Psoas muscle (tissue), 7 donors: ENCODE measurements at regions not wholly inside any gene's neighbourhood (a gene's known extent, or its start where the extent isn't known, plus 50 kb on each side); places are given as distances from the start of the nearest gene placed in this dataset.

ENCODE experiments used
- ATAC-seq, 4 donors: fragments of 200-7000 bp; cut with Tn5 transposase; one replicate each; pipeline ENCODE4 v1.9.1; 2020; ENCODE audit warnings: moderate library complexity in 3 of 4, mild to moderate bottlenecking in 2 of 4
- DNase-seq, 2 donors: peaks; one replicate each; pipeline ENCODE4 v3.0.0-alpha.2; 2020
- H3K27ac ChIP-seq: fragments of 200-600 bp; one replicate; pipeline ENCODE4 v1.8.0; 2022
- H3K27me3 ChIP-seq, 3 donors: fragments of 200-600 bp in 1 of 3; one replicate each; pipeline versions ENCODE4 v1.6.1 to v1.8.0; 2013 to 2022; ENCODE audit warnings: low read length in 2 of 3, mild to moderate bottlenecking in 2 of 3, moderate library complexity in 1 of 3; ENCODE audit not compliant: insufficient read depth in 3 of 3
- H3K36me3 ChIP-seq, 2 donors: fragments of 200-600 bp in 1 of 2; one replicate each; pipeline versions ENCODE4 v1.6.1 to v1.8.0; 2013 to 2022; ENCODE audit warnings: low read depth in 1 of 2, mild to moderate bottlenecking in 1 of 2, moderate library complexity in 1 of 2; ENCODE audit not compliant: insufficient read depth in 1 of 2
- H3K4me1 ChIP-seq: fragments of 200-600 bp; one replicate; pipeline ENCODE4 v1.8.0; 2022
- H3K4me3 ChIP-seq: fragments of 200-600 bp; one replicate; pipeline ENCODE4 v1.8.0; 2022; ENCODE audit warnings: mild to moderate bottlenecking
- H3K9me3 ChIP-seq: fragments of 200-600 bp; one replicate; pipeline ENCODE4 v1.8.0; 2022
- WGBS, 3 donors: extraction: QIAGEN DNeasy Blood & Tissue Kit; methylation state at CpG; one replicate each; pipeline versions ENCODE4 v1.1.6 to v1.1.7; 2013; 5-methylcytosine and 5-hydroxymethylcytosine counted together
- intact Hi-C, 2 donors: fragments of 100-400 bp; cut with DNase I; formaldehyde crosslinking; loops; one replicate each; pipeline versions ENCODE4 v1.11.0 to v1.14.2; 2022
- TF ChIP-seq, protein P1 (sequence below): fragments of 200-600 bp; IDR thresholded peaks from one replicate; pipeline ENCODE4 v1.8.0; 2022; ENCODE audit warnings: antibody characterized with exemption
- donor health status: healthy with polysubstance abuse.
- donor health status: DM: no; HTN: no; CAD: no; lungs with moderate emphysema.
- donor health status: Bipolar disorder and iron deficiency.
- donor health status: healthy.
- donor health status: DM: yes; HTN: yes; CAD: no.
- donor health status: DM: no; HTN: no; CAD: no.
- donor health status: DM: yes; HTN: yes; CAD: no.

DNA sequence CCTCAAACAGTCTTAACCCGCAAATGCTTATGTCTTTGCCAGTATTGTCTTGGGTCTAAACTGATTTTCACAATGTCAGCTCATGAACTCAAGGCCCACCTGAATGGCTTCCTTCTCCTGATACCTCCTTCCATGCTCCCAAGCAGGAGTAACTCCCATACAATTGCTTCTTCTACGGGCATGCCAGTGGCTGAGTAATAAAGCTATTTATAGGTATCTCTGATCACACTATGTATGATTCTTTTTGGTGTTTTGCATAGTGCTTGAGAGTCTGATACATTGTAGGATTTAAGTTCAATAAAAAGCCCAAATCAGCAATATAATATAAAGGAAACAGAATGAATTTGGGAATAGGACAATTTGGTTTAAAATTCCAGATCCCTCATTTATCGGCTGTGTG lies 235.0 kb upstream of the DCN start:
- ATAC-seq: no peak
- Histone ChIP-seq H3K4me1 (no peaks in the 10 kb centered on the region), H3K27me3 (no peaks in the 10 kb centered on the region), H3K27ac (no peak overlapping the region), H3K9me3 (no peaks in the 10 kb centered on the region), H3K36me3 (no peaks in the 10 kb centered on the region), H3K4me3 (no peak overlapping the region)
- TF ChIP-seq, protein P1, sequence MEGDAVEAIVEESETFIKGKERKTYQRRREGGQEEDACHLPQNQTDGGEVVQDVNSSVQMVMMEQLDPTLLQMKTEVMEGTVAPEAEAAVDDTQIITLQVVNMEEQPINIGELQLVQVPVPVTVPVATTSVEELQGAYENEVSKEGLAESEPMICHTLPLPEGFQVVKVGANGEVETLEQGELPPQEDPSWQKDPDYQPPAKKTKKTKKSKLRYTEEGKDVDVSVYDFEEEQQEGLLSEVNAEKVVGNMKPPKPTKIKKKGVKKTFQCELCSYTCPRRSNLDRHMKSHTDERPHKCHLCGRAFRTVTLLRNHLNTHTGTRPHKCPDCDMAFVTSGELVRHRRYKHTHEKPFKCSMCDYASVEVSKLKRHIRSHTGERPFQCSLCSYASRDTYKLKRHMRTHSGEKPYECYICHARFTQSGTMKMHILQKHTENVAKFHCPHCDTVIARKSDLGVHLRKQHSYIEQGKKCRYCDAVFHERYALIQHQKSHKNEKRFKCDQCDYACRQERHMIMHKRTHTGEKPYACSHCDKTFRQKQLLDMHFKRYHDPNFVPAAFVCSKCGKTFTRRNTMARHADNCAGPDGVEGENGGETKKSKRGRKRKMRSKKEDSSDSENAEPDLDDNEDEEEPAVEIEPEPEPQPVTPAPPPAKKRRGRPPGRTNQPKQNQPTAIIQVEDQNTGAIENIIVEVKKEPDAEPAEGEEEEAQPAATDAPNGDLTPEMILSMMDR: no peak
- DNase-seq: no peak
- intact Hi-C loops: no loop called here
- 63 to 84% (median 82%) methylated on average over 3 of the region's 3 CpGs for WGBS, 3 donors

DNA sequence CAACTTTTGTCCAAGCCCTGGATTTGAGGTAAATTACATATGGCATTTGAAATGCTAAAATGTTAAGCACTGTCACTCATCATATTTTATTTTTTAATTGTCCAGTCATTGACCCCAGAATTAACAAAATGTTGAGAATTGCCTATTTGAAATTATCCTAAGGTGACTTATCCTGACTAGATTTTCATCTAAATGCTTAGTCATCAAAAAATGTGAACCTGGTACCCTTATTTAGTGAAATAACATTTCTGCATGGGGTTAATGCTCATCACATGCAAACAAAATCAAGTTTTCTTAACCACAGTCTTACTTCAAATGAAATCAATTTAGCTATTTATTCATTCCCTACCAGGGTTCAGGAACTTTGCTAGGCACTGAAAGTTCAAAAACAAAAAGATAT lies 232.0 kb upstream of the DCN start:
- DNase-seq (no peak), ATAC-seq (no peak)
- Histone ChIP-seq H3K36me3 (no peaks in the 10 kb centered on the region), H3K9me3 (no peaks in the 10 kb centered on the region), H3K27ac (no peak overlapping the region), H3K4me3 (no peak overlapping the region), H3K27me3 (no peaks in the 10 kb centered on the region), H3K4me1 (no peaks in the 10 kb centered on the region)
- intact Hi-C loops: no loop called here
- TF ChIP-seq, protein P1: no peak

DNA sequence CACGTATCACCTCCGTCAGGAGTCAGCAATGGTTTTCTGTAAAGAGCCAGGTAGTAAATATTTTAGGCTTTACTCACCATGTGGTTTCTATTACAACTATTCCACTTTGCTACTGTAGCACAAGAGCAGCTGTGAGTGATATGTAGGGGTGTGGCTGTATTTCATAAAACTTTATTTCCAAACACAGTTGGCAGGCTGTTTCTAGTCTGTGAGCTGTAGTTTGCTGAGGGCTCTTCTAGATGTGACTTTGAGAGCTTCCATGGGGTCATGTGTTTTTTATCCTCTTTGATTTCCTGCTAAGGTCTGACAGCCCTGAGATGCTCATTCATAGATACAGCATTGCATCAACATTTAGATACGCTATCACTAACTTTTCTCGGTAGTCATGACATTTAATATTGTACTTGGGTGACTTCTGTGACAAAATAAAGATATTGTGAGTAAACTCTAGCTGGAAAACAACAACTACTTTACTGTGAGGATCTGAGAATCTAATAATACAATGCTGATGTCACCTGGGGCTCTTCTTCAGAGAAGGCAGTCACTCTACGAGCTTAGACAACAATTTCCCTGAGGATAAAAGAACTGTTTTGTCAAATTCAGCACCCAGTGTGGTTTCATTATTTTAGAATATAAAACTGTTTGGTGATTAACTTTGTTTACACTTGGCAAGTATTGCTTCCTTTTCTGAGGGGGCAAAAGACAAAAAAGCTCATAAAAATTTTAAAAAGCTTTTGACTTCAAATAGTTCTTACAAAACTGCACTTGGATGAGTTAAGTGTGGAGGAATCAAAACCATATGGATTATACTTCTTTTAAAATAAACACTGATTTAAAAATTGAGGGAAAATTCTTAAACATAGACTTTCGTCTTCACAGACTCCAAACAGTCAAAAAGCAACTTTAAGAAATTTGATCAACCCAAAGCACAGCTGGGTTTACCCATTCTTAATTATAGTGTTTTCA lies 231.2 kb upstream of the DCN start:
- intact Hi-C loops: no loop called here
- no peaks in the 10 kb centered on the region for H3K4me1 ChIP-seq
- no peak overlapping the region for H3K27ac ChIP-seq
- ATAC-seq (peak in 2 of 4 donors; percentile 25 to 35), DNase-seq (no peak)
- no peaks in the 10 kb centered on the region for H3K9me3 ChIP-seq
- no peaks in the 10 kb centered on the region for H3K27me3 ChIP-seq
- no peaks in the 10 kb centered on the region for H3K36me3 ChIP-seq
- TF ChIP-seq, protein P1: no peak
- 57 to 62% (median 60%) methylated on average over 6 of the region's 6 CpGs for WGBS, 3 donors
- no peak overlapping the region for H3K4me3 ChIP-seq

DNA sequence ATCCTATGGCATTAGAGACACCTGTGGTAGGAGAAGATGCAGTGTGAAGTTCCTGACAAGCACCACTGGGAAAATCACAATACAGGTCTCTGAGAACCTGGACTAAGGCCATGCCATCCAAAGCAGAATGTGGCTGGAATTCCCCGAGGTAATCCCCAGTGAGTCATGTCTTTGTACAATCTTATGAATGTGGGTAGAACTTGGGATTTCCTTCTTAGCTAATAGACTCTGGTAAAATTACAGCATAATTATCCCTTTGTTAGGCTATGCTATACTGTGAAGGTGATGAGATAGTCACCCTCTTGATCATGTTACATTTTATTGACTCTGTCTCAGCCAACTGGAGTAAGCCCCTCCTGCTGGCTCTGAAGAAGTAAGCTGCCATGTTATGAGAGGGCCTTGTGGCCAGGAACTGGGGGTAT lies 224.3 kb upstream of the DCN start:
- H3K27me3 ChIP-seq: no peaks in the 10 kb centered on the region
- no peaks in the 10 kb centered on the region for H3K36me3 ChIP-seq
- ATAC-seq (no peak), DNase-seq (no peak)
- 75 to 88% (median 78%) methylated on average over 1 of the region's 1 CpG for WGBS, 3 donors
- intact Hi-C loops: no loop called here
- no peak overlapping the region for H3K4me3 ChIP-seq
- no peaks in the 10 kb centered on the region for H3K9me3 ChIP-seq
- H3K4me1 ChIP-seq: no peaks in the 10 kb centered on the region
- TF ChIP-seq, protein P1: no peak
- no peak overlapping the region for H3K27ac ChIP-seq
